HL-60 (cell line): ENCODE measurements at regions not wholly inside any gene's neighbourhood (a gene's known extent, or its start where the extent isn't known, plus 50 kb on each side); places are given as distances from the start of the nearest gene placed in this dataset.

Experiments
- DNase-seq, 2 experiments: peaks; one replicate each; pipeline ENCODE4 v3.0.0-alpha.2; 2010 to 2020; ENCODE audit warnings: low read depth in 1 of 2, low spot score in 1 of 2
- H3K27ac ChIP-seq: fragments of 250-450 bp; sonication (Bioruptor Pico); replicated peaks from 2 replicates; pipeline ENCODE4 v1.5.1; 2020; ENCODE audit warnings: mild to moderate bottlenecking, moderate library complexity
- H3K27me3 ChIP-seq: fragments of 250-450 bp; sonication (Bioruptor Pico); 2 replicates; pipeline ENCODE4 v1.5.1; 2021; ENCODE audit warnings: mild to moderate bottlenecking, moderate library complexity; ENCODE audit not compliant: insufficient read depth, poor library complexity, severe bottlenecking
- H3K4me3 ChIP-seq: replicated peaks from 2 replicates; pipeline ENCODE4 v1.5.1; 2011; ENCODE audit warnings: mild to moderate bottlenecking, control low read depth, low read length; ENCODE audit not compliant: insufficient read depth
- CTCF ChIP-seq: IDR thresholded peaks from one replicate; pipeline ENCODE4 v1.5.1; 2011; ENCODE audit warnings: low read length, control low read depth, inconsistent platforms; ENCODE audit not compliant: insufficient read depth
- GABPA ChIP-seq: IDR thresholded peaks from 2 replicates; pipeline ENCODE4 v1.6.1; 2012; ENCODE audit warnings: low read depth
- POLR2AphosphoS5 ChIP-seq: IDR thresholded peaks from 2 replicates; pipeline ENCODE4 v1.6.1; 2012; ENCODE audit warnings: low read depth
- REST ChIP-seq: IDR thresholded peaks from 2 replicates; pipeline ENCODE4 v1.6.1; 2012; ENCODE audit warnings: low read depth; ENCODE audit not compliant: insufficient replicate concordance
- SPI1 ChIP-seq: IDR thresholded peaks from 2 replicates; pipeline ENCODE4 v1.6.1; 2012; ENCODE audit warnings: low read depth, mild to moderate bottlenecking, borderline replicate concordance

GRCh38 chr1:101366513-101367215, 129.8 kb downstream of the S1PR1 start:
- no peak for TF ChIP-seq REST

GRCh38 chr1:101367630-101368029, 130.8 kb downstream of the S1PR1 start:
- H3K27ac ChIP-seq: no peak overlapping the region
- H3K4me3 ChIP-seq: no peak overlapping the region
- no peaks in the 10 kb centered on the region for H3K27me3 ChIP-seq
- DNase-seq: no peak
- TF ChIP-seq POLR2AphosphoS5 (no peak), GABPA (no peak), CTCF (no peak), REST (no peak), SPI1 (no peak)

More at GRCh38 chr1:101366513-101367215, 129.8 kb downstream of the S1PR1 start:
- DNase-seq: no peak
- no peaks in the 10 kb centered on the region for H3K27me3 ChIP-seq
- H3K27ac ChIP-seq: no peak overlapping the region
- no peak overlapping the region for H3K4me3 ChIP-seq

- no peak for DNase-seq
- no peak overlapping the region for H3K27ac ChIP-seq
- no peaks in the 10 kb centered on the region for H3K27me3 ChIP-seq
- TF ChIP-seq REST: no peak
- no peak for TF ChIP-seq GABPA
- no peak for TF ChIP-seq CTCF
- TF ChIP-seq POLR2AphosphoS5: no peak
- TF ChIP-seq SPI1: no peak
- H3K4me3 ChIP-seq: no peak overlapping the region
Observed at GRCh38 chr1:101370488-101370887, 133.7 kb downstream of the S1PR1 start.
